ENCODE measurements at regions not wholly inside any gene's neighbourhood (a gene's known extent, or its start where the extent isn't known, plus 50 kb on each side); places are given as distances from the start of the nearest gene placed in this dataset.
A peak's percentile ranks its signal among the peaks of the same experiment; 100 is the strongest.
"Not testable (repeated sequence)": the region's sequence is repeated elsewhere in the genome, so short reads cannot be mapped to it uniquely, and the experiment has no call there.

GRCh38 chrX:27242581-27242980 is 220.6 kb downstream of the PPP4R3C start:
- peaks cover 7% of the 10 kb centered on the region for H3K9me3 Mint-ChIP-seq
- ATAC-seq (ENCODE audit: low read depth): no peak
- no peak overlapping the region for H3K4me3 Mint-ChIP-seq
- H3K27me3 Mint-ChIP-seq: no peaks in the 10 kb centered on the region
- H3K36me3 Mint-ChIP-seq: no peaks in the 10 kb centered on the region
- DNase-seq (ENCODE audit: low spot score in 2 of 2): no peak
- no peak overlapping the region for H3K27ac Mint-ChIP-seq
- no peaks in the 10 kb centered on the region for H3K4me1 Mint-ChIP-seq

- Mint-ChIP-seq H3K27me3 (no peaks in the 10 kb centered on the region), H3K9me3 (peaks cover 7% of the 10 kb centered on the region), H3K4me3 (no peak overlapping the region), H3K27ac (no peak overlapping the region), H3K36me3 (no peaks in the 10 kb centered on the region), H3K4me1 (no peaks in the 10 kb centered on the region)
- DNase-seq (ENCODE audit: low spot score in 2 of 2) (no peak), ATAC-seq (ENCODE audit: low read depth) (no peak)
These were observed 221.2 kb downstream of the PPP4R3C start for GRCh38 chrX:27241981-27242380.

DNA sequence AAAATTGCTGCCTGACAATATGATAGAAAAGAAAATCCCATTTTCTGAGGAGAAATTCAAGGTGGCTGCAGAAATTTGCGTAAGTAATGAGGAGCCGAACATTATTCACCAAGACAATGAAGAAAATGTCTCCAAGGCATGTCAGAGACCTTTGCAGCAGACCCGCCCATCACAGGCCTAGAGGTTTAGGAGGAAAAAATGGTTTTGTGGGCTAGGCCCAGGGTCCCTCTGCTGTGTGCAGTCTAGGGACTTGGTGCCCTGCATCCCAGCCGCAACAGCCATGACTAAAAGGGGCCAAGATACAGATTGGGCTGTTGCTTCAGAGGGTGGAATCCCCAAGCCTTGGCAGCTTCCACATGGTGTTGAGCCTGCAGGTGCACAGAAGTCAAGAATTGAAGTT is 223.1 kb downstream of the PPP4R3C start:
- not testable (repeated sequence) for H3K4me3 Mint-ChIP-seq; H3K27ac Mint-ChIP-seq; H3K9me3 Mint-ChIP-seq; H3K36me3 Mint-ChIP-seq; H3K27me3 Mint-ChIP-seq; DNase-seq (ENCODE audit: low spot score in 2 of 2); ATAC-seq (ENCODE audit: low read depth); H3K4me1 Mint-ChIP-seq

- DNase-seq (ENCODE audit: low spot score in 2 of 2) (no peak), ATAC-seq (ENCODE audit: low read depth) (no peak)
- Mint-ChIP-seq H3K27me3 (no peaks in the 10 kb centered on the region), H3K4me3 (no peak overlapping the region), H3K36me3 (no peaks in the 10 kb centered on the region), H3K9me3 (peaks cover 7% of the 10 kb centered on the region), H3K27ac (no peak overlapping the region), H3K4me1 (no peaks in the 10 kb centered on the region)
These were observed 226.5 kb downstream of the PPP4R3C start for GRCh38 chrX:27236681-27237080.

DNA sequence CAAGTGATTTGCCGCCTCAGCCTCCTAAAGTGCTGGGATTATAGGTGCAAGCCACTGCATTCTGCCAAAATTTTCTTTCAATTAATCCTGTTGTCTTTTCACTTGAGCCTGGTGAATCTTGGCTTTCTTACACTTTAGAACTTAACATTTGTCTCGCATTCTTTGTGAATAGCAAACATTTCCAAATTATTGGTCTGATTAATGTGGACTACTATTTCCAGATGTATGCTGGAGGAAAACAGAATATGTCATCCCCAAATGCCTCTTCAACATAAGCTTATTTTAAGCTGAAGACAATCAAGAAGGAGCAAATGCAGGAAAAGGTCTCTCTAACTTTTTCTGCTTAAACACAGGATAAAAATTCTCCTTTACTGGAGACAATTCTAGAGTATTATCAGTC is 233.4 kb downstream of the PPP4R3C start:
- H3K4me3 Mint-ChIP-seq: no peak overlapping the region
- ATAC-seq (ENCODE audit: low read depth): no peak
- no peak for DNase-seq (ENCODE audit: low spot score in 2 of 2)
- no peaks in the 10 kb centered on the region for H3K27me3 Mint-ChIP-seq
- H3K9me3 Mint-ChIP-seq: no peaks in the 10 kb centered on the region
- H3K36me3 Mint-ChIP-seq: no peaks in the 10 kb centered on the region
- H3K27ac Mint-ChIP-seq: no peak overlapping the region
- H3K4me1 Mint-ChIP-seq: no peaks in the 10 kb centered on the region

- Mint-ChIP-seq H3K4me3 (no peak overlapping the region), H3K36me3 (no peaks in the 10 kb centered on the region), H3K27me3 (no peaks in the 10 kb centered on the region), H3K9me3 (no peaks in the 10 kb centered on the region), H3K27ac (no peak overlapping the region), H3K4me1 (no peaks in the 10 kb centered on the region)
- ATAC-seq (ENCODE audit: low read depth) (no peak), DNase-seq (ENCODE audit: low spot score in 2 of 2) (no peak)
These were observed 240.5 kb downstream of the PPP4R3C start for GRCh38 chrX:27222661-27223060.

DNA sequence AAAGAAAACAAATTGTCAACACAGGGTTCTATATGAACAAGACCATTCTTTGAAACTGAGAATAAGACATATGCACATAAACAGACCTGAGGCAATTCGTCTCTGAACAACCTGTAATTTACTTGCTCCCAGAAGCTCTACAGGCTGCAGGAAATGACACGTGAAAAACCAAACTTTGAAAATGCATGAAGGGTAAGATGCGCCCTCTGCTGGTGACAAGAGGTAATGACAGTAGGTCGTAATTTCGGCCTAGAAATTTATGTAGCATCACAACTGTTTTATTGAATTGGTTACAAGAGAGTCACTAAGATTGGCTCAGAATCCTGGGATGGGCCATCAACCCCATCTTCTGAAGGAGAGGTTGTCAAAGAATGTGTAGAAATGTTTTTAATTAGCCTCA is 276.5 kb downstream of the PPP4R3C start:
- Mint-ChIP-seq H3K4me3 (no peak overlapping the region), H3K36me3 (no peaks in the 10 kb centered on the region), H3K4me1 (no peaks in the 10 kb centered on the region), H3K9me3 (no peaks in the 10 kb centered on the region), H3K27ac (no peak overlapping the region), H3K27me3 (no peaks in the 10 kb centered on the region)
- peak in 1 of 2 donors; percentile 14 for DNase-seq (ENCODE audit: low spot score in 2 of 2)
- ATAC-seq (ENCODE audit: low read depth): no peak

- ATAC-seq (ENCODE audit: low read depth) (no peak), DNase-seq (ENCODE audit: low spot score in 2 of 2) (no peak)
- Mint-ChIP-seq H3K27ac (no peak overlapping the region), H3K9me3 (no peaks in the 10 kb centered on the region), H3K4me1 (no peaks in the 10 kb centered on the region), H3K27me3 (no peaks in the 10 kb centered on the region), H3K36me3 (peaks cover 1% of the 10 kb centered on the region), H3K4me3 (no peak overlapping the region)
These were observed 299.9 kb downstream of the PPP4R3C start for GRCh38 chrX:27163236-27163635.

DNA sequence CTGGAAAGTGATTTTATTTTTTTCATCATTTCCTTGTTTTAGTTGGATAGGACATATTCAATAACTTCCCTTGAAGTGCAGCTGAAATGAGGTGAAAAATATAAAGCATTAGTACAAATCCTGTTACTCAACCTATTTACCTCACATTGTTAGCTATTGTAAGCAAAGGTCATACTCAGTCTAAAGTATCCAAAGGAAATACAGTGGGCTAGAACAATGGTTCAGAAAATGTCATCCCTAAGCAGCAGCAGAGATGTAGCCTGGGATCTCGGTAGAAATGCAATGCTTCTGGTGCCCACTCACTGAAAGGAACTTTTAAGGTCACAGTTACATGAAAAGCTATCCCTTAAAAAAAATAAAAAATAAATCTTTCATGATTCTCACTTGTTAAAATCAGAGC is 300.6 kb downstream of the PPP4R3C start:
- DNase-seq (ENCODE audit: low spot score in 2 of 2) (no peak), ATAC-seq (ENCODE audit: low read depth) (no peak)
- Mint-ChIP-seq H3K27ac (no peak overlapping the region), H3K36me3 (peaks cover 1% of the 10 kb centered on the region), H3K27me3 (no peaks in the 10 kb centered on the region), H3K4me3 (no peak overlapping the region), H3K4me1 (no peaks in the 10 kb centered on the region), H3K9me3 (no peaks in the 10 kb centered on the region)

- not testable (repeated sequence) for H3K4me1 Mint-ChIP-seq; H3K27me3 Mint-ChIP-seq; H3K36me3 Mint-ChIP-seq; ATAC-seq (ENCODE audit: low read depth); H3K4me3 Mint-ChIP-seq; H3K27ac Mint-ChIP-seq; H3K9me3 Mint-ChIP-seq; DNase-seq (ENCODE audit: low spot score in 2 of 2)
These were observed 306.2 kb downstream of the PPP4R3C start for GRCh38 chrX:27156921-27157320.

- Mint-ChIP-seq H3K4me3 (no peak overlapping the region), H3K27me3 (no peaks in the 10 kb centered on the region), H3K27ac (no peak overlapping the region), H3K9me3 (no peaks in the 10 kb centered on the region), H3K36me3 (no peaks in the 10 kb centered on the region), H3K4me1 (no peaks in the 10 kb centered on the region)
- DNase-seq (ENCODE audit: low spot score in 2 of 2) (no peak), ATAC-seq (ENCODE audit: low read depth) (no peak)
These were observed 326.8 kb downstream of the PPP4R3C start for GRCh38 chrX:27136325-27136724.

DNA sequence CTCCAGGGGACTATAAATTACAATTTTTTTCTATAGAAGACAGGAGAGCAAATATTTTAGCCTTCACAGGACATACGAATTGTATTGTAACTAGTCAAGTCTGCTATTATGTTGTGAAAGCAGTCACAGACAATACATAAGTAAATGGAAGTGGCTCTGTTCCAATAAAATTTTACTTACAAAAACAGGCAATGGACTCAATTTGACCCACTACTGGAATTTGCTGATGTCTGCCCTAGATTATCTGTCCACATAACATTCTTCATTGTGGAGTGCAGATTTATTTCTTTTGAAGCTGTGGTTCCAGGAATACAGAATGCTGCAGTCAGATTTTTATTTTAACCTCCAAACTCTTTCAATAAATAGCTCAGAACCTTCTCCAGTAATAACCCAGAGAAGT is 330.3 kb downstream of the PPP4R3C start:
- no peak overlapping the region for H3K27ac Mint-ChIP-seq
- DNase-seq (ENCODE audit: low spot score in 2 of 2) (no peak), ATAC-seq (ENCODE audit: low read depth) (no peak)
- H3K36me3 Mint-ChIP-seq: no peaks in the 10 kb centered on the region
- H3K9me3 Mint-ChIP-seq: peaks cover 3% of the 10 kb centered on the region
- no peak overlapping the region for H3K4me3 Mint-ChIP-seq
- no peaks in the 10 kb centered on the region for H3K27me3 Mint-ChIP-seq
- no peaks in the 10 kb centered on the region for H3K4me1 Mint-ChIP-seq

- DNase-seq (ENCODE audit: low spot score in 2 of 2); H3K9me3 Mint-ChIP-seq; ATAC-seq (ENCODE audit: low read depth); H3K36me3 Mint-ChIP-seq; H3K27me3 Mint-ChIP-seq; H3K4me1 Mint-ChIP-seq; H3K4me3 Mint-ChIP-seq; H3K27ac Mint-ChIP-seq: not testable (repeated sequence)
These were observed 376.0 kb downstream of the PPP4R3C start for GRCh38 chrX:27087176-27087575.

DNA sequence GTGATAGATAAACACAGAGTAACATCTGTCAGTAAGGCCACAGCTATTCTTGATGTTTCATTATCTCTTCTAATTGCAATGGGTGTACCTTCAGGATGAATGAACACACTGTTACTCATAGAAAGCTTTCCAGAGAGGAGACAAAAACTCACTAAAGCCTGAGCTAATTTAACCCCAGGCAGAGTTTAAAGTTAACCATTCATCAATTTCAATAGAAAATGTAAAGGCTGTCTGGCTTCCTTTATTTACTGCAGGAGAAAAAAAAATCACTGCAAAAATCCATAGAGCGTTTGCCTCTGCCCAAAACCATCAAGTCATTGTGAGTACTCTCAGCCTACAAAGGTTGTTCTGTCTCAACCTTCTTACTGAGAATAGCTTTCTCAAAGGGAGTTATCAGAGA is 376.9 kb downstream of the PPP4R3C start:
- H3K4me3 Mint-ChIP-seq: no peak overlapping the region
- ATAC-seq (ENCODE audit: low read depth): no peak
- no peaks in the 10 kb centered on the region for H3K36me3 Mint-ChIP-seq
- no peak for DNase-seq (ENCODE audit: low spot score in 2 of 2)
- H3K27me3 Mint-ChIP-seq: no peaks in the 10 kb centered on the region
- H3K27ac Mint-ChIP-seq: no peak overlapping the region
- no peaks in the 10 kb centered on the region for H3K4me1 Mint-ChIP-seq
- peaks cover 2% of the 10 kb centered on the region for H3K9me3 Mint-ChIP-seq

- peaks cover 2% of the 10 kb centered on the region for H3K9me3 Mint-ChIP-seq
- H3K27ac Mint-ChIP-seq: no peak overlapping the region
- H3K4me1 Mint-ChIP-seq: no peaks in the 10 kb centered on the region
- ATAC-seq (ENCODE audit: low read depth) (no peak), DNase-seq (ENCODE audit: low spot score in 2 of 2) (no peak)
- H3K4me3 Mint-ChIP-seq: no peak overlapping the region
- H3K27me3 Mint-ChIP-seq: no peaks in the 10 kb centered on the region
- H3K36me3 Mint-ChIP-seq: no peaks in the 10 kb centered on the region
These were observed 377.8 kb downstream of the PPP4R3C start for GRCh38 chrX:27085346-27085745.

DNA sequence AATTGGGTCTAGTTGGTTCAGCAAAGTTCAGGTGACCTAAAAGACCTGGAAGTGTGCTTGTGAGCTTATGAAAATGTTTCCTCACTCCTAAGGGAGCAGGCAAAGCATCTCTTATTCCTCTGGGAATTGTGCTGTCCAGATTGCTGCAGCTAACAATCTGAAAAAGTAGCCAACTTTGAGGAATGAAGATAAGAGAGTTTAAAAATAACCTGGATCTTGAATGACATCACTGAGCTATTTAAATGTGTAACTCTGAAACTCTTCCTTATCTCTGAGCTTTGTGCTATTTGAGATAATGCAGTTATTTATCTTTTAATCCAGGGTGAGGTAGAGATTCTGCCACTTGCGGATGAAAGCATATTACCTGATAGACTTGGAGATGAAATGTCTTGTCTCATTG is 384.8 kb downstream of the PPP4R3C start:
- Mint-ChIP-seq H3K4me3 (no peak overlapping the region), H3K36me3 (no peaks in the 10 kb centered on the region), H3K27me3 (no peaks in the 10 kb centered on the region), H3K9me3 (peaks cover 3% of the 10 kb centered on the region), H3K27ac (no peak overlapping the region), H3K4me1 (no peaks in the 10 kb centered on the region)
- DNase-seq (ENCODE audit: low spot score in 2 of 2) (no peak), ATAC-seq (ENCODE audit: low read depth) (no peak)
